ENCODE measurements at regions not wholly inside any gene's neighbourhood (a gene's known extent, or its start where the extent isn't known, plus 50 kb on each side); places are given as distances from the start of the nearest gene placed in this dataset.

GRCh38 chr4:81555489-81555888, 83.8 kb upstream of the RASGEF1B start:
- TF ChIP-seq CTCF (IDR thresholded peaks at IDR 0.05) (no peak), REST (IDR thresholded peaks at IDR 0.05; ENCODE audit: insufficient read depth in 1 of 2, low read depth in 2 of 2, low read length in 1 of 2) (no peak), POLR2AphosphoS5 (IDR thresholded peaks at IDR 0.05; ENCODE audit: low read depth, low read length) (no peak)

Data from Panc1 (cell line).